Keratinocyte (primary cell): ENCODE measurements at regions not wholly inside any gene's neighbourhood (a gene's known extent, or its start where the extent isn't known, plus 50 kb on each side); places are given as distances from the start of the nearest gene placed in this dataset.

Experiments
- DNase-seq: peaks from one replicate; pipeline ENCODE4 v3.0.0-alpha.2; 2011; ENCODE audit warnings: low read depth, missing footprints, low spot score
- FAIRE-seq: peaks from 2 replicates; lab custom pipeline; 2011; peaks lifted over from hg19 to GRCh38; lab: Jason Lieb, UNC
- H2AFZ ChIP-seq: 2 replicates; pipeline ENCODE4 v1.6.0; 2012; ENCODE audit warnings: low read length, control low read depth, inconsistent platforms; ENCODE audit not compliant: control insufficient read depth
- H3K27ac ChIP-seq: 2 replicates; pipeline ENCODE4 v1.5.1; 2011; ENCODE audit warnings: low read length; ENCODE audit not compliant: control insufficient read depth, insufficient read depth
- H3K27me3 ChIP-seq: 3 replicates; pipeline ENCODE4 v1.6.0; 2011; ENCODE audit warnings: low read length; ENCODE audit not compliant: control insufficient read depth, insufficient read depth; ENCODE audit errors: extremely low read depth
- H3K36me3 ChIP-seq, 2 experiments: 2 replicates in 1 of 2; 3 replicates in 1 of 2; pipeline ENCODE4 v1.5.1; 2011; ENCODE audit warnings: low read length in 2 of 2, mild to moderate bottlenecking in 1 of 2; ENCODE audit not compliant: control insufficient read depth in 2 of 2, insufficient read depth in 2 of 2; ENCODE audit errors: extremely low read depth in 1 of 2
- H3K4me1 ChIP-seq: 3 replicates; pipeline ENCODE4 v1.5.1; 2011; ENCODE audit warnings: low read length; ENCODE audit not compliant: control insufficient read depth, insufficient read depth; ENCODE audit errors: extremely low read depth
- H3K4me2 ChIP-seq: 3 replicates; pipeline ENCODE4 v1.6.0; 2011; ENCODE audit warnings: low read depth, low read length; ENCODE audit not compliant: control insufficient read depth, insufficient read depth; ENCODE audit errors: extremely low read depth
- H3K4me3 ChIP-seq, 3 experiments: fragments of 200-600 bp in 1 of 3; sonication (generic) in 1 of 3; 2 replicates in 2 of 3; 3 replicates in 1 of 3; pipeline ENCODE4 v1.5.1; 2011 to 2016; ENCODE audit warnings: low read length in 3 of 3, mild to moderate bottlenecking in 3 of 3, control low read depth in 2 of 3, inconsistent platforms in 1 of 3, low read depth in 1 of 3, mixed read lengths in 1 of 3, mixed run types in 1 of 3, moderate library complexity in 1 of 3; ENCODE audit not compliant: control insufficient read depth in 2 of 3, insufficient read depth in 2 of 3; ENCODE audit errors: extremely low read depth in 1 of 3
- H3K79me2 ChIP-seq: 2 replicates; pipeline ENCODE4 v1.6.0; 2012; ENCODE audit warnings: low read length; ENCODE audit not compliant: control insufficient read depth, insufficient read depth
- H3K9ac ChIP-seq: 3 replicates; pipeline ENCODE4 v1.6.0; 2011; ENCODE audit warnings: low read length; ENCODE audit not compliant: control insufficient read depth, insufficient read depth; ENCODE audit errors: extremely low read depth
- H3K9me1 ChIP-seq: 3 replicates; pipeline ENCODE4 v1.6.0; 2011; ENCODE audit warnings: low read length; ENCODE audit not compliant: control insufficient read depth, insufficient read depth; ENCODE audit errors: extremely low read depth
- H3K9me3 ChIP-seq: 2 replicates; pipeline ENCODE4 v1.5.1; 2012; ENCODE audit warnings: low read depth, low read length; ENCODE audit not compliant: control insufficient read depth
- H4K20me1 ChIP-seq: 3 replicates; pipeline ENCODE4 v1.6.0; 2011; ENCODE audit warnings: low read length; ENCODE audit not compliant: control insufficient read depth, insufficient read depth; ENCODE audit errors: extremely low read depth
- EZH2 ChIP-seq: IDR thresholded peaks from one replicate; pipeline ENCODE4 v1.6.1; 2012; ENCODE audit warnings: inconsistent platforms, mild to moderate bottlenecking, low read length, moderate library complexity
- dilution Hi-C: fragments of 300-500 bp; cut with MboI; formaldehyde crosslinking; loops from one replicate; pipeline ENCODE4 v1.7.0; 2020; ENCODE audit warnings: low sequenced_read_pairs; ENCODE audit not compliant: extremely low pct_ligation_motif_present
- TF ChIP-seq, protein P1 (sequence below), 3 experiments: IDR thresholded peaks in 1 of 3; conservative IDR thresholded peaks in 1 of 3; optimal IDR thresholded peaks in 1 of 3; 2 replicates in 2 of 3; 3 replicates in 1 of 3; pipeline versions ENCODE3 to v1.5.1; 2011; ENCODE audit warnings: low read length in 3 of 3, mild to moderate bottlenecking in 3 of 3, moderate library complexity in 2 of 3, control low read depth in 1 of 3, inconsistent platforms in 1 of 3; ENCODE audit not compliant: insufficient read depth in 2 of 3; ENCODE audit errors: extremely low read depth in 1 of 3

DNA sequence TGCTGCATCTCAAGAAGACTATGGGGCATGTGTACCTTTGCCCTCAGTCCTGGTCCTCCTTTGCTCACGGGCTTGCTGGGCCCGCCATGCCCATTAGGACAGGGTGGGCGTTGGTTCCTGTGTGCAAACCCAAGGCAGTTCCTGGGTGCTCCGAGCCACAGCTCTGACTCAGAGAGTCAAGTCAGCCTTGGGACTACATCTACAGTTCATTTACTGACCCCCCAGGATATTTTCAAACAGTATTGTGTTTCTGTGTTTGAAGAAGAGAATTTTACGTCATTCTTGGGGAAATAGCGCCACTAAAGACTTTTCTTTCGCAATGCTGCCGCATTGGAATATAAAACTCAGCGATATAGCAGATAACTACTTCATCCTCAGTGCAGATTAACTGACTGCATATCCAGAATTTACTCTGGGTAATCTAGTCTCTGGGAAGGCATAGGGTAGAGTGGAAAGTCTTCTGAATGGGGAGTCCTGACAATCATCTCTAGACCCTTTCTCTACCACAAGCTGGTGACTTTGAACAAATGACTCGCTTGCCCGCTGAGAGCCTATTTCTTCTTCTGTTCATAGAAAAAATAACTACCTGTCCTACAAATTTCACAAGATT lies 638.9 kb upstream of the FZD8 start:
- Histone ChIP-seq H3K9me3 (no peaks in the 10 kb centered on the region), H3K9ac (no peak overlapping the region), H4K20me1 (no peaks in the 10 kb centered on the region), H3K27ac (no peak overlapping the region), H3K4me2 (no peak overlapping the region), H3K79me2 (no peaks in the 10 kb centered on the region), H3K4me1 (no peaks in the 10 kb centered on the region), H3K27me3 (no peaks in the 10 kb centered on the region), H3K4me3 (no peak overlapping the region), H2AFZ (no peak overlapping the region), H3K9me1 (no peaks in the 10 kb centered on the region), H3K36me3 (no peaks in the 10 kb centered on the region)
- no peak for FAIRE-seq
- no peak for DNase-seq
- dilution Hi-C loops = no loop called here
- TF ChIP-seq, protein P1, sequence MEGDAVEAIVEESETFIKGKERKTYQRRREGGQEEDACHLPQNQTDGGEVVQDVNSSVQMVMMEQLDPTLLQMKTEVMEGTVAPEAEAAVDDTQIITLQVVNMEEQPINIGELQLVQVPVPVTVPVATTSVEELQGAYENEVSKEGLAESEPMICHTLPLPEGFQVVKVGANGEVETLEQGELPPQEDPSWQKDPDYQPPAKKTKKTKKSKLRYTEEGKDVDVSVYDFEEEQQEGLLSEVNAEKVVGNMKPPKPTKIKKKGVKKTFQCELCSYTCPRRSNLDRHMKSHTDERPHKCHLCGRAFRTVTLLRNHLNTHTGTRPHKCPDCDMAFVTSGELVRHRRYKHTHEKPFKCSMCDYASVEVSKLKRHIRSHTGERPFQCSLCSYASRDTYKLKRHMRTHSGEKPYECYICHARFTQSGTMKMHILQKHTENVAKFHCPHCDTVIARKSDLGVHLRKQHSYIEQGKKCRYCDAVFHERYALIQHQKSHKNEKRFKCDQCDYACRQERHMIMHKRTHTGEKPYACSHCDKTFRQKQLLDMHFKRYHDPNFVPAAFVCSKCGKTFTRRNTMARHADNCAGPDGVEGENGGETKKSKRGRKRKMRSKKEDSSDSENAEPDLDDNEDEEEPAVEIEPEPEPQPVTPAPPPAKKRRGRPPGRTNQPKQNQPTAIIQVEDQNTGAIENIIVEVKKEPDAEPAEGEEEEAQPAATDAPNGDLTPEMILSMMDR (optimal IDR thresholded peaks at IDR 0.05 in 1 of 3, IDR thresholded peaks at IDR 0.05 in 1 of 3, conservative IDR thresholded peaks at IDR 0.05 in 1 of 3; ENCODE audit: extremely low read depth in 1 of 3, insufficient read depth in 2 of 3, low read length in 3 of 3) = no peak
- TF ChIP-seq EZH2 = no peak

DNA sequence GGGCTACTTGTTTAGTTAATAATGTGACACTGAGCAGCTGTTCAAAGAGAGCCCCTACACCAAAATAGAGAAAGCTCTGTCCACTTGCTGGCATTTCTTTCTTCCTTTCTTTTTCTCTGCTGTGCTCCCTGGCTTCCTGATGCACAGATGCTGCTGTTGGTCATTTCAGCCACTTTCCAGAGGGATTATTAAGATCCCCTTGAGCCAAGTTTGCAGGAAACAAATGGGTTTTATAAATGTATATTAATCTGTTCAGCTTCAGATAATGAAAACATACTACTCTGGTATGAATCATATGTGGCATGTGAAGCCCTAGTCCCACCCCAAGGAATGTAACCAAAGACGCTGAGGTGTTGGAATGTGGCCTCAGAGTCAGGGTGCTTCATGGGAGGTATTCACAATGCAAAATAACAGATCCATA lies 638.2 kb upstream of the FZD8 start:
- no peak for TF ChIP-seq EZH2
- TF ChIP-seq, protein P1 (optimal IDR thresholded peaks at IDR 0.05 in 1 of 3, IDR thresholded peaks at IDR 0.05 in 1 of 3, conservative IDR thresholded peaks at IDR 0.05 in 1 of 3; ENCODE audit: extremely low read depth in 1 of 3, insufficient read depth in 2 of 3, low read length in 3 of 3) = no peak
- FAIRE-seq (no peak), DNase-seq (no peak)
- Histone ChIP-seq H3K9ac (no peak overlapping the region), H3K27ac (no peak overlapping the region), H2AFZ (no peak overlapping the region), H3K79me2 (no peaks in the 10 kb centered on the region), H3K9me3 (no peaks in the 10 kb centered on the region), H3K36me3 (no peaks in the 10 kb centered on the region), H3K9me1 (no peaks in the 10 kb centered on the region), H3K4me3 (no peak overlapping the region), H3K27me3 (no peaks in the 10 kb centered on the region), H3K4me2 (no peak overlapping the region), H4K20me1 (no peaks in the 10 kb centered on the region), H3K4me1 (no peaks in the 10 kb centered on the region)
- dilution Hi-C loops = no loop called here
